GM19240 (cell line): ENCODE measurements at regions not wholly inside any gene's neighbourhood (a gene's known extent, or its start where the extent isn't known, plus 50 kb on each side); places are given as distances from the start of the nearest gene placed in this dataset.
"Not testable (repeated sequence)": the region's sequence is repeated elsewhere in the genome, so short reads cannot be mapped to it uniquely, and the experiment has no call there.

Source experiments
- DNase-seq: peaks from one replicate; pipeline ENCODE4 v3.0.0; 2011; ENCODE audit warnings: low spot score; ENCODE audit not compliant: insufficient read length

DNA sequence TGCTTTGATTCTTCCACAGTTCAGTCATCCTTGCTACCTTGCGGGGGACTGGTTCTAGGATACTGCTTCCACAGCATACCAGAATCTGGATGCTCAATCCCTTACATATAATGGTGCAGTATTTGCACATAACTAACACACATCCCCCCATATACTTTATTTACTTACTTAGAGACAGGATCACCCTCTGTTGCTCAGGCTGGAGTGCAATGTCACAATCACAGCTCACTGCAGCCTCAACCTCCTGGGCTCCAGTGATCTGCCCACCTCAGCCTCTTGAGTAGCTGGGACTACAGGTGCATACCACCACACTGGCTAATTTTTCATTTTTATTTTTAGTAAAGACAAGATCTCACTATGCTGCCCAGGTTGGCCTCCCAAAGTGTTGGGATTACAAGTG lies 112.2 kb downstream of the GOSR1 start:
- no peak for DNase-seq

DNA sequence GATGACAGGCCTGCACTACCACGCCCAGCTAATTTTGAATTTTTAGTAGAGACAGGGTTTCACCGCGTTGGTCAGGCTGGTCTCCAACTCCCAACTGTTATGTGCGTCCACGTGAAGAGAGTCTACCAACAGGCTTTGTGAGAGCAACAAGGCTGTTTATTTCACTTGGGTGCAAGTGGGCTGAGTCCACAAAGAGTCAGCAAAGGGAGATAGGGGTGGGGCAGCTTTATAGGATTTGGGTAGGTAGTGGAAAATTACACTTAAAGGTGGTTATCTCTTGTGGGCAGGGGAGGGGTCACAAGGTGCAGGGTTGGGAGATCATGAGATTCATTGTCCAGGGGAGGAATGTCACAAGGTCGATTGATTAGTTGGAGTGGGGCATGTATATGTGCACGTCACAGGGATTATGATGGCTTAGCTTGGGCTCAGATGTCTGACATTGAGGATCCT lies 111.6 kb downstream of the GOSR1 start:
- no peak for DNase-seq

DNA sequence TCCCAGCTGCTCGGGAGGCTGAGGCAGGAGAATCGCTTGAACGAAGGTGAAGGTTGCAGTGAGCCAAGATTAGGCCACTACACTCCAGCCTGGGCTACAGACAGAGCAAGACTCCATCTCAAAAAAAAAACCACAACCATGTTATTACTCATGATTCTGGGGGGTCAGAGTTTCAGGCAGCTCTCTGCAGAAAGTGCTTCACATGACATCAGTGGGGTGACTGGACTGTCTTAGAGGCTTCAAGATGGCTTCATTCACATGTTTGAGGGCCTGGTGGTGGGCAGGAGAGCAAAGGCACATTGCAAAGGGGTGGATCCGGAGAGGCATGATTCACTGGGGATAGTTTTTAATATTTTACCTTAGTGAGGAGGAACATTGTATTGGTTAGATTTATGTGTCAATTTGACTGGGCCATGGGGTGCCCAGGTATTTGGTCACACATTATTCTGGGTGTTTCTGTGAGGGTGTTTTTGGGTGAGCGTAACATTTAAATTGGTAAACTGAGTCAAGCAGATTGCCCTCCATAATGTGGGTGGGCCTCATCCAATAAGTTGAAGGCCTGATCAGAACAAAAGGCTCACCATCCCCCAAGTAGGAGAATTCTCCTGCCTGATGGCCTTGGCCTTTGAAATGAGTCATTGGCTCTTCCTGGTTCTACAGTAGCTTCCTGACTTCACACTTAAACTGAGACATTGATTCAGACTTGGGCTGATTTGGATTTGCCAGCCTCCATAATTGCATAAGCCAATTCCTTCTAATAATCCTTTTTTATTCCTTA lies 109.8 kb downstream of the GOSR1 start:
- no peak for DNase-seq

DNA sequence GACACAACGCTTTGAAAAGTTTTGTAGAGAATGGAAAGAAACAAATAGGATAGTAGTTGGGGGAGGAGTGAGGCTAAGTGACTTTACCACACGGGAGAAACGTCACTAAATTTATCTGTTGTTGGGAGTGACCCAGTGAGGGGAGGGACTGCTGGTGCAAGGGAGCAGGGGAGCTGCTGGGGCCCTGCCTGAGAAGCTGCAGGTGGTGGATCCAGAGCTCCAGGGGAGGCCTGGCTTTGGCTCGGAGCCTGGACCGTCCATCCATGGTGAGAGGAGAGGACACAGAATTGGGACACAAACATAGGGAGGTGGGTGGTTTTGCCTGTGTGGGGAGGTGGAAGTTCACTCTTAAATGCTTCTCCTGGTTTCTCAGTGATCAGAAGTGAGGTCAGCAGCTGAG lies 107.6 kb downstream of the GOSR1 start:
- DNase-seq = no peak

DNA sequence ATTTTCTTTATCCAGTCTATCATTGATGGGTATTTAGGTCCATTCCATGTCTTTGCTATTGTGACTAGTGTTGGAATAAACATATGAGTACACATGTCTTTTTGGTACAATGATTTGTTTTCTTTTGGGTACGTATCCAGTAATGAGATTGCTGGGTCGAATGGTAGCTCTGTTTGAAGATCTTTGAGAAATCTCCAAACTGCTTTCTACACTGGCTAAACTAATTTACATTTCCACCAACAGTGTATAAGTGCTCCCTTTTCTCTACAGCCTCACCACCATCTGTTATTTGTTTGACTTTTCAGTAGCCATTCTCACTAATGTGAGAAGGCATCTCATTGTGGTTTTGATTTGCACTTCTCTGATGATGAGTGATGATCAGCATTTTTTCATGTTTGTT lies 103.7 kb downstream of the GOSR1 start:
- no peak for DNase-seq

DNA sequence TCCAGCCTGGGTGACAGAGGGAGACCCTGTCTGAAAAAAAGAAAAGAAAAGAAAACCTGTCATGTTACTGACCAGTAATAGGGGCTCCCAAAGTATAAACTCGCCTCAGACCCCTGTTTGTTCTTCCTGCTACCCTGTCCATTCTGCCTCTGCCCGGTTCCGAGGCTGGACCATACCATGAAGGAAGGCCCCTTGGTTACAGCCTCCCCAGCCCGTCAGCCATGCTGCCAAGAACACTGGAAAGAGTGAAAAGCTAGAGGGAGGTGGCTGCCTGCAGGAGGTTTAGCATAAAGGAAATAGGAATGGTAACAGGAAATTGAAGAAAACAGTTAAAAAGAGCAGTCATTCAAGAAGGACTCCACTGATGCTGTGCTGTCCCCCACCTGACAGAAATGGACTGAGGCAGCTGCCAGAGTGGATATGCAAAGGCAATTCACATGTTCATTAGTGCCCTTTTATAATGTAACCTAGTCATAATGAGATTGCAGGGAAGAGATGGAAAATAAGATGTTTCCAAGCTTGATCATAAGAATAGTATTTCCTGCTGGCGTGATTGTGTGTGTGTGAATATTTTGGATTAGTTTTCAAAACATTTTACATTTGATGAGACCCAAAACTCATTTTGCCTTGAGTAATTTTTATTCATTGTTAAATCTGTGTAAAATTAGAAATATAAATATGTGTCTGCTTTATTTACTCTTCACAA lies 102.6 kb downstream of the GOSR1 start:
- DNase-seq = no peak

DNA sequence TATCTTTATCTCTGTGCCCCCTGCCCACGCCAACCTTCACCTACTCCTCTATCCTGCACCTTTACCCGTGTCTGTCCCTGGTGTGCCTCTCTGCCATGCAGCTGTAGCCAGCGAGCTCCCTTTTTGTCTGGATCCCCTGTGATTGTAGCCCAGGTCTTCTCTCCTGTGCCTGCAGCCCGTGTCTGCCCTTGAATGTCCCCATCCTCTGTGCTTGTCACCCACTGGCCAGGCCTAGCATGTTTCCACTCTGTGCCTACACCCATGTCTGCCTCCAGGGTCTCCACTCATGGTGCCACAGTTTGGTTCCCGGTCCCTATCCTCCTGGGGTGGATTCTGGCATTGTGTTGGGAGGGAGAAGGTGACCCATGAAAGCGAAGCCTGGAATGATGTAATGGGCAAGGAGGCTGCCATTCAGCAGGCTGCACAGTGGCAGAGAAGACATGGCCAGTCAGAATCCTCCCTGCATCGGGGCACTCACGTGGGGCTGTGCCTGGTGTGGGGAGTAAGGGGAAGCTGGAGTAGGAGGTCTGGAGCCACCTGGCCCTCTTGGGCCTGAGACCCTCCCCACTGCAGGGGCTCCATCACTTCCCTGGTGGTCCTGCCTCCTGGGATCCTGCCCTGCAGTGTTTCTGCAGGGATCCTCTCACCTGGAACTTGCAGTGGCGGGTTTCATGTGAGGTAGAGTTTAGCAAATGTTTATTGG lies 101.0 kb downstream of the GOSR1 start:
- not testable (repeated sequence) for DNase-seq
